RWPE2 (cell line): ENCODE measurements at regions not wholly inside any gene's neighbourhood (a gene's known extent, or its start where the extent isn't known, plus 50 kb on each side); places are given as distances from the start of the nearest gene placed in this dataset.

ENCODE experiments used
- ATAC-seq: fragments of 200-7000 bp; cut with Tn5 transposase; 3 replicates; pipeline ENCODE4 v1.9.1; 2021; ENCODE audit warnings: low read depth
- DNase-seq: peaks from one replicate; pipeline ENCODE4 v3.0.0-alpha.2; 2020; ENCODE audit warnings: low spot score
- H3K27ac ChIP-seq: fragments of 450-650 bp; 2 replicates; pipeline ENCODE4 v1.5.1; 2017; ENCODE audit warnings: mild to moderate bottlenecking; ENCODE audit not compliant: poor library complexity, severe bottlenecking
- H3K27me3 ChIP-seq: fragments of 250-450 bp; sonication (Bioruptor Pico); 2 replicates; pipeline ENCODE4 v1.5.1; 2021; ENCODE audit warnings: mild to moderate bottlenecking, moderate library complexity; ENCODE audit not compliant: insufficient read depth, poor library complexity, severe bottlenecking
- H3K36me3 ChIP-seq: fragments of 250-450 bp; sonication (Bioruptor Pico); 2 replicates; pipeline ENCODE4 v1.5.1; 2020; ENCODE audit warnings: low read depth, mild to moderate bottlenecking, moderate library complexity
- H3K4me1 ChIP-seq: fragments of 250-450 bp; sonication (Bioruptor Pico); 2 replicates; pipeline ENCODE4 v1.5.1; 2021; ENCODE audit warnings: mild to moderate bottlenecking, moderate library complexity; ENCODE audit not compliant: insufficient read depth, poor library complexity, severe bottlenecking
- H3K4me3 ChIP-seq: fragments of 250-450 bp; sonication (Bioruptor Pico); 2 replicates; pipeline ENCODE4 v1.5.1; 2021; ENCODE audit warnings: mild to moderate bottlenecking, moderate library complexity; ENCODE audit not compliant: severe bottlenecking
- H3K9me3 ChIP-seq: fragments of 250-450 bp; sonication (Bioruptor Pico); 2 replicates; pipeline ENCODE4 v1.5.1; 2021; ENCODE audit warnings: mild to moderate bottlenecking, moderate library complexity; ENCODE audit not compliant: severe bottlenecking
- CTCF ChIP-seq: fragments of 450-650 bp; IDR thresholded peaks from one replicate; pipeline ENCODE4 v1.5.1; 2017; ENCODE audit warnings: mild to moderate bottlenecking, moderate library complexity; ENCODE audit not compliant: poor library complexity, severe bottlenecking

- Histone ChIP-seq H3K27ac (no peak overlapping the region), H3K4me3 (no peak overlapping the region)
These were observed 337.7 kb upstream of the DUSP10 start for GRCh38 chr1:222079566-222079965.

GRCh38 chr1:222077206-222077605, 335.3 kb upstream of the DUSP10 start:
- ATAC-seq (no peak), DNase-seq (no peak)
- H3K4me1 ChIP-seq, result no peaks in the 10 kb centered on the region
- no peaks in the 10 kb centered on the region for H3K36me3 ChIP-seq
- H3K9me3 ChIP-seq, result no peaks in the 10 kb centered on the region
- no peaks in the 10 kb centered on the region for H3K27me3 ChIP-seq
- H3K27ac ChIP-seq, result no peak overlapping the region
- no peak overlapping the region for H3K4me3 ChIP-seq
- no peak for TF ChIP-seq CTCF

More at GRCh38 chr1:222079566-222079965, 337.7 kb upstream of the DUSP10 start:
- Histone ChIP-seq H3K4me1 (no peaks in the 10 kb centered on the region), H3K27me3 (no peaks in the 10 kb centered on the region), H3K9me3 (no peaks in the 10 kb centered on the region), H3K36me3 (no peaks in the 10 kb centered on the region)
- no peak for DNase-seq
- TF ChIP-seq CTCF, result no peak
- ATAC-seq, result no peak

- H3K9me3 ChIP-seq, result no peaks in the 10 kb centered on the region
- ATAC-seq, result no peak
- H3K27ac ChIP-seq, result no peak overlapping the region
- no peaks in the 10 kb centered on the region for H3K27me3 ChIP-seq
- no peaks in the 10 kb centered on the region for H3K4me1 ChIP-seq
- no peak overlapping the region for H3K4me3 ChIP-seq
- DNase-seq, result no peak
- TF ChIP-seq CTCF, result no peak
- H3K36me3 ChIP-seq, result no peaks in the 10 kb centered on the region
These were observed 332.4 kb upstream of the DUSP10 start for GRCh38 chr1:222074317-222074716.

- ATAC-seq (no peak), DNase-seq (no peak)
- TF ChIP-seq CTCF, result no peak
- Histone ChIP-seq H3K9me3 (no peaks in the 10 kb centered on the region), H3K27ac (no peak overlapping the region), H3K4me3 (no peak overlapping the region), H3K4me1 (no peaks in the 10 kb centered on the region), H3K27me3 (no peaks in the 10 kb centered on the region), H3K36me3 (no peaks in the 10 kb centered on the region)
These were observed 331.6 kb upstream of the DUSP10 start for GRCh38 chr1:222073307-222073995.

GRCh38 chr1:222071387-222071786, 329.5 kb upstream of the DUSP10 start:
- Histone ChIP-seq H3K9me3 (no peaks in the 10 kb centered on the region), H3K27me3 (no peaks in the 10 kb centered on the region), H3K4me3 (no peak overlapping the region), H3K36me3 (no peaks in the 10 kb centered on the region), H3K4me1 (no peaks in the 10 kb centered on the region), H3K27ac (no peak overlapping the region)
- no peak for ATAC-seq
- no peak for DNase-seq
- no peak for TF ChIP-seq CTCF
